Spleen (tissue), 11 donors: ENCODE measurements at regions not wholly inside any gene's neighbourhood (a gene's known extent, or its start where the extent isn't known, plus 50 kb on each side); places are given as distances from the start of the nearest gene placed in this dataset.

Experiments used
- DNase-seq: peaks from one replicate; pipeline ENCODE4 v3.0.0-alpha.2; 2020
- H3K27ac ChIP-seq, 8 donors: fragments of 200-600 bp; sonication (generic) in 7 of 8; 1 replicate in 4 of 8; 2 replicates in 4 of 8; pipeline versions ENCODE4 v1.5.0 to v1.8.0; 2016 to 2021; ENCODE audit warnings: inconsistent platforms in 4 of 8, mild to moderate bottlenecking in 4 of 8, moderate library complexity in 1 of 8
- H3K27me3 ChIP-seq, 7 donors: fragments of 200-600 bp; sonication (generic) in 6 of 7; replicated peaks in 1 of 7; 1 replicate in 4 of 7; 2 replicates in 3 of 7; pipeline versions ENCODE4 v1.5.0 to v1.8.0; 2016 to 2021; ENCODE audit warnings: inconsistent platforms in 3 of 7, mild to moderate bottlenecking in 1 of 7
- H3K36me3 ChIP-seq, 6 donors: fragments of 200-600 bp; sonication (generic) in 5 of 6; 1 replicate in 4 of 6; 2 replicates in 2 of 6; pipeline versions ENCODE4 v1.5.0 to v1.8.0; 2016 to 2021; ENCODE audit warnings: inconsistent platforms in 2 of 6
- H3K4me1 ChIP-seq, 6 donors: fragments of 200-600 bp; sonication (generic) in 5 of 6; 1 replicate in 3 of 6; 2 replicates in 3 of 6; pipeline versions ENCODE4 v1.5.0 to v1.8.0; 2016 to 2021; ENCODE audit warnings: inconsistent platforms in 3 of 6
- H3K4me3 ChIP-seq, 8 donors: fragments of 200-600 bp; sonication (generic) in 7 of 8; 1 replicate in 4 of 8; 2 replicates in 4 of 8; pipeline versions ENCODE4 v1.5.0 to v1.8.0; 2016 to 2021; ENCODE audit warnings: inconsistent platforms in 4 of 8, mild to moderate bottlenecking in 4 of 8, moderate library complexity in 2 of 8
- H3K9me3 ChIP-seq, 8 donors: fragments of 200-600 bp; sonication (generic) in 7 of 8; 1 replicate in 4 of 8; 2 replicates in 4 of 8; pipeline versions ENCODE4 v1.5.0 to v1.8.0; 2016 to 2021; ENCODE audit warnings: inconsistent platforms in 4 of 8
- POLR2A ChIP-seq, 3 donors: fragments of 450-650 bp; IDR thresholded peaks; one replicate each; pipeline ENCODE4 v1.5.1; 2017; ENCODE audit warnings: antibody characterized with exemption in 3 of 3, mild to moderate bottlenecking in 1 of 3
- POLR2AphosphoS5 ChIP-seq, 3 donors: sonication (generic); formaldehyde crosslinking; IDR thresholded peaks; one replicate each; pipeline ENCODE4 v1.5.1; 2017; ENCODE audit warnings: antibody characterized with exemption in 3 of 3
- WGBS, 5 donors: extraction: QIAGEN DNeasy Blood & Tissue Kit in 3 of 5; methylation state at CpG; one replicate each; pipeline versions ENCODE4 v1.1.5 to v1.1.7; 2013 to 2018; 5-methylcytosine and 5-hydroxymethylcytosine counted together
- intact Hi-C: fragments of 100-400 bp; cut with DNase I; formaldehyde crosslinking; loops from one replicate; pipeline ENCODE4 v1.15.0; 2023; ENCODE audit warnings: low total_unique reads
- TF ChIP-seq, protein P1 (sequence below), 11 experiments: fragments of 200-600 bp in 7 of 11; fragments of 450-650 bp in 4 of 11; sonication (generic) in 4 of 11; IDR thresholded peaks in 8 of 11; conservative IDR thresholded peaks in 3 of 11; 1 replicate in 7 of 11; 2 replicates in 4 of 11; pipeline versions ENCODE4 v1.4.0 to v1.8.0; 2016 to 2021; ENCODE audit warnings: antibody characterized with exemption in 11 of 11, inconsistent platforms in 4 of 11, mild to moderate bottlenecking in 1 of 11
- donor health status: healthy with polysubstance abuse.
- donor health status: DM: no; HTN: no; CAD: no; lungs with moderate emphysema.
- donor health status: DM: no; HTN: no; CAD: no.
- donor health status: Bipolar disorder and iron deficiency.
- donor health status: healthy.
- donor health status: DM: no; HTN: no; CAD: no.
- donor health status: DM: yes; HTN: yes; CAD: no.

DNA sequence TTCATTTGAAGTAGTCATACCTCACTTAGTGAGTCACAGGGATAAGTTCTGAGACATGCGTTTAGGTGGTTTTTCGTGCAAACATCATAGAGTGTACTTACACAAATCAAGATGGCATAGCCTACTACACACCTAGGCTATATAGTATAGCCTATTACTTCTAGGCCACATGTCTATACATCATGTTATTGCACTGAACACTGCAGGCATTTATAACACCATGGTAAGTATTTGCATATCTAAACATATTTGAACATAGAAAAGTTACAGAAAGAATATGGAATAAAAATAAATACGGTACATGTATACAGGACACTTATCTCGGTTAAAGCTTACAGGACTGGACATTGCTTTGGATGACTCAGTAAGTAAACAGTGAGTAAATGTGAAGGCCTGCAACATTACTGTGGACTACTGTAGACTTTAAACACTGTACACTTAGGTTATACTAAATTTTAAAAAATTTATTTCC, 670.6 kb downstream of the SLC16A7 start:
- intact Hi-C loops, result no loop called here
- Histone ChIP-seq H3K27me3 (no peaks in the 10 kb centered on the region), H3K36me3 (no peaks in the 10 kb centered on the region), H3K4me1 (no peaks in the 10 kb centered on the region), H3K9me3 (peaks cover 0 to 22% (median 16%) of the 10 kb centered on the region in 8 donors), H3K27ac (no peak overlapping the region), H3K4me3 (no peak overlapping the region)
- DNase-seq, result no peak
- 88 to 94% (median 91%) methylated on average over 4 of the region's 4 CpGs for WGBS, 5 donors
- TF ChIP-seq POLR2A (IDR thresholded peaks at IDR 0.05) (no peak), POLR2AphosphoS5 (IDR thresholded peaks at IDR 0.05) (no peak)
- TF ChIP-seq, protein P1, sequence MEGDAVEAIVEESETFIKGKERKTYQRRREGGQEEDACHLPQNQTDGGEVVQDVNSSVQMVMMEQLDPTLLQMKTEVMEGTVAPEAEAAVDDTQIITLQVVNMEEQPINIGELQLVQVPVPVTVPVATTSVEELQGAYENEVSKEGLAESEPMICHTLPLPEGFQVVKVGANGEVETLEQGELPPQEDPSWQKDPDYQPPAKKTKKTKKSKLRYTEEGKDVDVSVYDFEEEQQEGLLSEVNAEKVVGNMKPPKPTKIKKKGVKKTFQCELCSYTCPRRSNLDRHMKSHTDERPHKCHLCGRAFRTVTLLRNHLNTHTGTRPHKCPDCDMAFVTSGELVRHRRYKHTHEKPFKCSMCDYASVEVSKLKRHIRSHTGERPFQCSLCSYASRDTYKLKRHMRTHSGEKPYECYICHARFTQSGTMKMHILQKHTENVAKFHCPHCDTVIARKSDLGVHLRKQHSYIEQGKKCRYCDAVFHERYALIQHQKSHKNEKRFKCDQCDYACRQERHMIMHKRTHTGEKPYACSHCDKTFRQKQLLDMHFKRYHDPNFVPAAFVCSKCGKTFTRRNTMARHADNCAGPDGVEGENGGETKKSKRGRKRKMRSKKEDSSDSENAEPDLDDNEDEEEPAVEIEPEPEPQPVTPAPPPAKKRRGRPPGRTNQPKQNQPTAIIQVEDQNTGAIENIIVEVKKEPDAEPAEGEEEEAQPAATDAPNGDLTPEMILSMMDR (IDR thresholded peaks at IDR 0.05 in 8 of 11, conservative IDR thresholded peaks at IDR 0.05 in 3 of 11), result no peak

DNA sequence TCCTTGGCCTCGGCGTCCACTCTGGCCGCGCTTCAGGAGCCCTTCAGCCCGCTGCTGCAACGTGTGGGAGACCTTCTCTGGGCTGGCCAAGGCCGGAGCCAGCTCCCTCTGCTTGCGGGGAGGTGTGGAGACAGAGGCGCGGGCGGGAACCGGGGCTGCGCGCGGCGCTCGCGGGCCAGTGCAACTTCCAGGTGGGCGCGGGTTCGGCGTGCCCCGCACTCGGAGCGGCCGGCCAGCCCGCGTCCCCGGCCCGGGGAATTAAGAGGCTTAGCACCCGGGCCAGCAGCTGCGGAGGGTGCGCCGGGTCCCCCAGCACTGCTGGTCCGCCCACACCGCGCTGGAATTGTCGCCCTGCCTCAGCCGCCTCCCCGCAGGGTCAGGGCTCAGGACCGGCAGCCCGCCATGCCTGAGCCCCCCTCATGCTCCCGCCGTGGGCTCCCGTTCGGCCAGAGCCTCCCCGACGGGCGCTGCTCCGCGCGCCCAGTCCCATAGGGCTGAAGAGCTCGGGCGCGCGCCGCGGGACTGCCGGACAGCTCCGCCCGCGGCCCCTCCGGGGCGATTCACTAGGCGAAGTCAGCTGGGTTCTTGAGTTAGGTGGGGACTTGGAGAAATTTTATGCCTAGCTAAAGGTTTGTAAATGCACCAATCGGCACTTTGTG, 673.9 kb downstream of the SLC16A7 start:
- no peaks in the 10 kb centered on the region for H3K4me1 ChIP-seq
- TF ChIP-seq, protein P1 (IDR thresholded peaks at IDR 0.05 in 8 of 11, conservative IDR thresholded peaks at IDR 0.05 in 3 of 11), result no peak
- TF ChIP-seq POLR2AphosphoS5 (IDR thresholded peaks at IDR 0.05), result no peak
- TF ChIP-seq POLR2A (IDR thresholded peaks at IDR 0.05), result no peak
- no peak overlapping the region for H3K4me3 ChIP-seq
- whole genome bisulfite sequencing, 5 donors, result 94 to 98% (median 96%) methylated on average over 31 to 66 of the region's 66 CpGs
- H3K27ac ChIP-seq, result no peak overlapping the region
- no peaks in the 10 kb centered on the region for H3K27me3 ChIP-seq
- H3K9me3 ChIP-seq, result peaks cover 0 to 26% (median 16%) of the 10 kb centered on the region in 8 donors
- no peaks in the 10 kb centered on the region for H3K36me3 ChIP-seq
- DNase-seq, result peak; percentile 68
- intact Hi-C loops, result no loop called here

DNA sequence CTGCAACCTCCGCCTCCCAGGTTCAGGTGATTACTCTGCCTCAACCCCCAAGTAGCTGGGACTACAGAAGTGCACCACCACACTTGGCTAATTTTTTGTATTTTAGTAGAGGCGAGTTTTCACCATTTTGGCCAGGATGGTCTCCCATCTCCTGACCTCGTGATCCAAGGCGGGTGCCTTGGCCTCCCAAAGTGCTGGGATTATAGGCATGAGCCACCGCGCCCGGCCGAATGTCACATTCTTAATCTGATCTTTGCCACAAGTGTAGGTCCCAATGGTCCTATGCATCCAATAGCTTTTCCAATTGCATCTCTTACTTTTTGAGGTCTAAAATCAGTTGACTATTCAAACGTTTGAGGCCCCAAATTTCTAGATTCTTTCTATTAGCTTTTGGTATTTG, 676.0 kb downstream of the SLC16A7 start:
- H3K27ac ChIP-seq, result no peak overlapping the region
- TF ChIP-seq, protein P1 (IDR thresholded peaks at IDR 0.05 in 8 of 11, conservative IDR thresholded peaks at IDR 0.05 in 3 of 11), result no peak
- TF ChIP-seq POLR2AphosphoS5 (IDR thresholded peaks at IDR 0.05) (no peak), POLR2A (IDR thresholded peaks at IDR 0.05) (no peak)
- intact Hi-C loops, result no loop called here

DNA sequence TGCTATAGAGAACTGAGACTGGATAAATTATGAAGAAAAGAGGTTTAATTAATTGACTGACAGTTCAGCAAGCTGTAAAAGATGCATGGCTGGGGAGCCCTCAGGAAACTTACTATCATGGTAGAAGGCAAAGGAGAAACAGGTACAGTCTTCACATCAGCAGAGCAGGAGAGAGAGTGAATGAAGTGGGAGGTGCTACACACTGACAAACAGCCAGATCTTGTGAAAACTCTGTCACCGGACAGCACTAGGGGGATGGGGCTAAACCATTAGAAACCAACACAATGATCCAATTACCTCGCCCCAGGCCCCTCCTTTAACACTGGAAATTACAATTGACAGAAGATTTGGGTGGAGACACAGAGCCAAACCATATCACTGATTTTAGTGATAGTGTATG, 682.4 kb downstream of the SLC16A7 start:
- intact Hi-C loops, result no loop called here

More for the DNA sequence above, 676.0 kb downstream of the SLC16A7 start:
- Histone ChIP-seq H3K36me3 (no peaks in the 10 kb centered on the region), H3K9me3 (peaks cover 0 to 26% (median 16%) of the 10 kb centered on the region in 8 donors), H3K4me1 (no peaks in the 10 kb centered on the region), H3K27me3 (no peaks in the 10 kb centered on the region), H3K4me3 (no peak overlapping the region)
- no peak for DNase-seq
- 80 to 93% (median 87%) methylated on average over 9 of the region's 9 CpGs for WGBS, 5 donors

More for the DNA sequence above, 682.4 kb downstream of the SLC16A7 start:
- Histone ChIP-seq H3K9me3 (peaks cover 0 to 19% (median 2%) of the 10 kb centered on the region in 8 donors), H3K4me3 (no peak overlapping the region), H3K27me3 (no peaks in the 10 kb centered on the region), H3K36me3 (no peaks in the 10 kb centered on the region), H3K4me1 (no peaks in the 10 kb centered on the region), H3K27ac (no peak overlapping the region)
- TF ChIP-seq POLR2AphosphoS5 (IDR thresholded peaks at IDR 0.05) (no peak), POLR2A (IDR thresholded peaks at IDR 0.05) (no peak)
- TF ChIP-seq, protein P1 (IDR thresholded peaks at IDR 0.05 in 8 of 11, conservative IDR thresholded peaks at IDR 0.05 in 3 of 11), result no peak
- WGBS, 5 donors, result 47 to 78% (median 61%) methylated on average over 2 of the region's 2 CpGs
- no peak for DNase-seq
